Parathyroid adenoma (tissue), 2 donors: ENCODE measurements at regions not wholly inside any gene's neighbourhood (a gene's known extent, or its start where the extent isn't known, plus 50 kb on each side); places are given as distances from the start of the nearest gene placed in this dataset.

Experiments used
- H2AFZ ChIP-seq: fragments of 300-600 bp; sonication (generic); one replicate; pipeline ENCODE4 v1.7.0; 2017; ENCODE audit warnings: antibody characterized with exemption, mild to moderate bottlenecking
- H3K27ac ChIP-seq: fragments of 300-600 bp; sonication (generic); one replicate; pipeline ENCODE4 v1.7.0; 2017
- H3K27me3 ChIP-seq: fragments of 300-600 bp; sonication (generic); one replicate; pipeline ENCODE4 v1.7.0; 2017; ENCODE audit warnings: low read length; ENCODE audit not compliant: control insufficient read depth, insufficient read depth
- H3K36me3 ChIP-seq: fragments of 300-600 bp; sonication (generic); one replicate; pipeline ENCODE4 v1.7.0; 2017; ENCODE audit warnings: low read length; ENCODE audit not compliant: control insufficient read depth, insufficient read depth
- H3K4me1 ChIP-seq: fragments of 300-600 bp; sonication (generic); one replicate; pipeline ENCODE4 v1.7.0; 2017; ENCODE audit warnings: control low read depth
- H3K4me2 ChIP-seq: fragments of 300-600 bp; sonication (generic); one replicate; pipeline ENCODE4 v1.7.0; 2017; ENCODE audit warnings: low read length
- H3K4me3 ChIP-seq: fragments of 300-600 bp; sonication (generic); one replicate; pipeline ENCODE4 v1.7.0; 2017; ENCODE audit warnings: low read depth, low read length
- H3K79me2 ChIP-seq: fragments of 300-600 bp; sonication (generic); one replicate; pipeline ENCODE4 v1.7.0; 2017; ENCODE audit warnings: control low read depth
- H3K9ac ChIP-seq: fragments of 300-600 bp; sonication (generic); one replicate; pipeline ENCODE4 v1.7.0; 2017; ENCODE audit warnings: mild to moderate bottlenecking
- H3K9me3 ChIP-seq: fragments of 300-600 bp; sonication (generic); one replicate; pipeline ENCODE4 v1.7.0; 2017; ENCODE audit warnings: low read length; ENCODE audit not compliant: control insufficient read depth
- CTCF ChIP-seq: fragments of 300-600 bp; sonication (generic); IDR thresholded peaks from one replicate; pipeline ENCODE4 v1.7.0; 2017; ENCODE audit warnings: antibody characterized with exemption, mild to moderate bottlenecking
- donor health status: primary hyperparathyroidism.

GRCh38 chr3:43210049-43211027, 76.0 kb upstream of the SNRK start:
- Histone ChIP-seq H3K36me3 (no peaks in the 10 kb centered on the region), H3K9ac (no peak overlapping the region), H3K4me1 (peaks cover 5% of the 10 kb centered on the region), H3K27ac (peak overlapping the region; percentile 45), H2AFZ (peak overlapping the region; percentile 13), H3K27me3 (no peaks in the 10 kb centered on the region), H3K9me3 (no peaks in the 10 kb centered on the region), H3K79me2 (no peaks in the 10 kb centered on the region), H3K4me2 (no peak overlapping the region), H3K4me3 (no peak overlapping the region)
- no peak for TF ChIP-seq CTCF

DNA sequence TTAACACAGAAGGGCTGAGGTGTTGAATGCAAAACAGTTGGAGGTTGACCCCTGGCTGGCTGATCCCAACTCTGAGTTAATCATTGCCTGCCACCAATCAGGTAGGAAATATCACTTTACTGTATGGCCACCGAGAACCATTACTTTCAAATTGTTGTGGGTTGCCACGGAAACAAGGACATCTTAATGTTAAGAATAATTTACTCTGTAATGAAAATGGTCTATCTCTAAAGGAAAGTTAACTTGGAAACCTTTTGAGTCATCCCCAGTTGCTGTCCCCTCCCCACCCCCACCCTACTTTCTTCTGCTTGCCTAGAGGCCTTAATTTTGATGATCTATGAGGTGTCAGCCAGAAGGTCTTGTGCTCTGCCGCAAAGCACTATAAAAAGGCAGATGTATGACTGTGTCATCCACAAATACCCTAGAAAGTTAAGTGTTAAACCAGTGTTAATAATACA, 78.7 kb upstream of the SNRK start:
- H3K36me3 ChIP-seq, result no peaks in the 10 kb centered on the region
- no peak overlapping the region for H3K9ac ChIP-seq
- no peak overlapping the region for H3K27ac ChIP-seq
- H3K4me3 ChIP-seq, result no peak overlapping the region
- TF ChIP-seq CTCF, result no peak
- H2AFZ ChIP-seq, result no peak overlapping the region
- H3K27me3 ChIP-seq, result no peaks in the 10 kb centered on the region
- no peak overlapping the region for H3K4me2 ChIP-seq
- H3K79me2 ChIP-seq, result no peaks in the 10 kb centered on the region
- H3K4me1 ChIP-seq, result peaks cover 5% of the 10 kb centered on the region
- H3K9me3 ChIP-seq, result no peaks in the 10 kb centered on the region

- H3K79me2 ChIP-seq, result no peaks in the 10 kb centered on the region
- H3K4me2 ChIP-seq, result no peak overlapping the region
- H3K27me3 ChIP-seq, result no peaks in the 10 kb centered on the region
- H3K27ac ChIP-seq, result no peak overlapping the region
- no peak overlapping the region for H2AFZ ChIP-seq
- H3K36me3 ChIP-seq, result no peaks in the 10 kb centered on the region
- no peak for TF ChIP-seq CTCF
- H3K4me1 ChIP-seq, result peaks cover 5% of the 10 kb centered on the region
- H3K4me3 ChIP-seq, result no peak overlapping the region
- no peaks in the 10 kb centered on the region for H3K9me3 ChIP-seq
- no peak overlapping the region for H3K9ac ChIP-seq
These were observed 79.7 kb upstream of the SNRK start for GRCh38 chr3:43206632-43207031.

GRCh38 chr3:43206105-43206504, 80.2 kb upstream of the SNRK start:
- H3K9ac ChIP-seq, result no peak overlapping the region
- no peaks in the 10 kb centered on the region for H3K36me3 ChIP-seq

More at GRCh38 chr3:43206105-43206504, 80.2 kb upstream of the SNRK start:
- H2AFZ ChIP-seq, result no peak overlapping the region
- no peaks in the 10 kb centered on the region for H3K9me3 ChIP-seq
- H3K79me2 ChIP-seq, result no peaks in the 10 kb centered on the region
- no peak overlapping the region for H3K4me2 ChIP-seq
- H3K4me3 ChIP-seq, result no peak overlapping the region
- peaks cover 5% of the 10 kb centered on the region for H3K4me1 ChIP-seq
- no peak for TF ChIP-seq CTCF
- H3K27ac ChIP-seq, result no peak overlapping the region
- no peaks in the 10 kb centered on the region for H3K27me3 ChIP-seq
